Esophagus muscularis mucosa (tissue), 3 donors: ENCODE measurements at regions not wholly inside any gene's neighbourhood (a gene's known extent, or its start where the extent isn't known, plus 50 kb on each side); places are given as distances from the start of the nearest gene placed in this dataset.

Source experiments
- CTCF ChIP-seq, 3 experiments: fragments of 200-600 bp in 2 of 3; fragments of 450-650 bp in 1 of 3; sonication (generic) in 2 of 3; IDR thresholded peaks; one replicate each; pipeline ENCODE4 v1.5.1; 2017 to 2019; ENCODE audit warnings: antibody characterized with exemption in 3 of 3, mild to moderate bottlenecking in 2 of 3, moderate library complexity in 1 of 3
- POLR2A ChIP-seq: fragments of 450-650 bp; IDR thresholded peaks from one replicate; pipeline ENCODE4 v1.6.1; 2017; ENCODE audit warnings: antibody characterized with exemption, moderate library complexity, mild to moderate bottlenecking, low read depth
- POLR2AphosphoS5 ChIP-seq, 2 donors: sonication (generic); formaldehyde crosslinking; IDR thresholded peaks; one replicate each; pipeline ENCODE4 v1.6.1; 2017; ENCODE audit warnings: antibody characterized with exemption in 2 of 2

GRCh38 chr10:88092265-88092664 is 228.8 kb downstream of the PTEN start:
- TF ChIP-seq CTCF (IDR thresholded peaks at IDR 0.05) (no peak), POLR2A (no peak), POLR2AphosphoS5 (IDR thresholded peaks at IDR 0.05) (no peak)
